ENCODE measurements at regions not wholly inside any gene's neighbourhood (a gene's known extent, or its start where the extent isn't known, plus 50 kb on each side); places are given as distances from the start of the nearest gene placed in this dataset.
"Not testable (repeated sequence)": the region's sequence is repeated elsewhere in the genome, so short reads cannot be mapped to it uniquely, and the experiment has no call there.

DNA sequence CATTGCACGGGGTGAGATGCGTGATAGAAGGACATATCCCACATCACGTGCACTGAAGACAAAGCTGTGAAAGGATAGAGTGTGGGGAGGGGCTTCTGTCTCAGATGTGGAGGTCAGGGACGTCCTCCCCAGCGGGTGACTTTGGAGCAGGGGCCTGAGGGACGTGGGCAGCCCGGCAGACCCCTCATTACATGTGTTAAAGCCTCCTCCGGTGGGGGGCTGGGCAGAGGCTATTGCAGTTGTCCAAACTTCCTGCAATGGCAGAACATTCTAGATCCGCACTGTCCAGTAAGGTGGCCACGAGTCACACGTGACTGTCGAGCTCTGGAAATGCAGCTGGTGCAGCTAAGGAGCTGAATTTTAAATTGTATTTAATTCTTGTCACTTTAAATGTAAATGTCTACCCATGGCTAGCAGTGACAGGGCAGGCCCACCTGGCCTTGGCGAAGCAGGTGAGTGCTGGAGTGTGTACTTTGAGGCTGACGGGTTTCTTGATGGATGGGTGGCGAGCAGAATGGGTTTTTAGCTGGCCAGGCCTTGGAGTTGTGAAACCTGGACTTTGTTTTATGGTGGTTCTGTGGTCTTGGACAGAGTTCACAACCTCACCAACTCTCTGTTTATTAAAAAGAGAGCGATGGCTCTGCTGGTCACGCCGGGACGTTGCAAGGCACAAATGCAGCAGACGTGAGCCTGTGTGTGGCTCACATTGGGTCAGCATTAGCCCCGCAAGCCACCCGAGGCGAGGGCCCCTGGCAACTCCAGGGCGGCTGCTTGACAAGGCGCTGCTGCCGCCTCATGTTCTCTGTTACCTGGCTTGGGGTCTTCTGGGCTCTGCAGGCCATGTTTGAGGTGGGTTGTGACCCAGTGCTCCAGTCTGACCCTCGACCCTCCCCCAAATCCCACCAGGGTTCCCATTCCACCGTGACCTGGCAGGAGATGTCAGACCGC lies 177.6 kb downstream of the NPIPB11 start:
- TF ChIP-seq, protein P1, sequence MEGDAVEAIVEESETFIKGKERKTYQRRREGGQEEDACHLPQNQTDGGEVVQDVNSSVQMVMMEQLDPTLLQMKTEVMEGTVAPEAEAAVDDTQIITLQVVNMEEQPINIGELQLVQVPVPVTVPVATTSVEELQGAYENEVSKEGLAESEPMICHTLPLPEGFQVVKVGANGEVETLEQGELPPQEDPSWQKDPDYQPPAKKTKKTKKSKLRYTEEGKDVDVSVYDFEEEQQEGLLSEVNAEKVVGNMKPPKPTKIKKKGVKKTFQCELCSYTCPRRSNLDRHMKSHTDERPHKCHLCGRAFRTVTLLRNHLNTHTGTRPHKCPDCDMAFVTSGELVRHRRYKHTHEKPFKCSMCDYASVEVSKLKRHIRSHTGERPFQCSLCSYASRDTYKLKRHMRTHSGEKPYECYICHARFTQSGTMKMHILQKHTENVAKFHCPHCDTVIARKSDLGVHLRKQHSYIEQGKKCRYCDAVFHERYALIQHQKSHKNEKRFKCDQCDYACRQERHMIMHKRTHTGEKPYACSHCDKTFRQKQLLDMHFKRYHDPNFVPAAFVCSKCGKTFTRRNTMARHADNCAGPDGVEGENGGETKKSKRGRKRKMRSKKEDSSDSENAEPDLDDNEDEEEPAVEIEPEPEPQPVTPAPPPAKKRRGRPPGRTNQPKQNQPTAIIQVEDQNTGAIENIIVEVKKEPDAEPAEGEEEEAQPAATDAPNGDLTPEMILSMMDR (IDR thresholded peaks at IDR 0.05 in 2 of 3, conservative IDR thresholded peaks at IDR 0.05 in 1 of 3; ENCODE audit: insufficient read depth in 2 of 3, low read depth in 1 of 3, low read length in 3 of 3): not testable (repeated sequence)
- TF ChIP-seq POLR2AphosphoS5 (IDR thresholded peaks at IDR 0.05; ENCODE audit: control insufficient read depth, insufficient read depth, low read depth, low read length); SUPT5H (IDR thresholded peaks at IDR 0.05); NR2C1 (IDR thresholded peaks at IDR 0.05); NR2C1 (tag; IDR thresholded peaks at IDR 0.05); ZNF224 (CRISPR knock-in tag; IDR thresholded peaks at IDR 0.05); CHCHD3 (CRISPR knock-in tag; IDR thresholded peaks at IDR 0.05); CTBP1 (IDR thresholded peaks at IDR 0.05; ENCODE audit: borderline replicate concordance); STAG1 (CRISPR knock-in tag; IDR thresholded peaks at IDR 0.05; ENCODE audit: borderline replicate concordance); CAMTA2 (CRISPR knock-in tag; conservative IDR thresholded peaks at IDR 0.05); FOXK2 (conservative IDR thresholded peaks at IDR 0.05 in 1 of 2, IDR thresholded peaks at IDR 0.05 in 1 of 2; ENCODE audit: low read depth in 2 of 2): not testable (repeated sequence)
- TF ChIP-seq, protein P2, sequence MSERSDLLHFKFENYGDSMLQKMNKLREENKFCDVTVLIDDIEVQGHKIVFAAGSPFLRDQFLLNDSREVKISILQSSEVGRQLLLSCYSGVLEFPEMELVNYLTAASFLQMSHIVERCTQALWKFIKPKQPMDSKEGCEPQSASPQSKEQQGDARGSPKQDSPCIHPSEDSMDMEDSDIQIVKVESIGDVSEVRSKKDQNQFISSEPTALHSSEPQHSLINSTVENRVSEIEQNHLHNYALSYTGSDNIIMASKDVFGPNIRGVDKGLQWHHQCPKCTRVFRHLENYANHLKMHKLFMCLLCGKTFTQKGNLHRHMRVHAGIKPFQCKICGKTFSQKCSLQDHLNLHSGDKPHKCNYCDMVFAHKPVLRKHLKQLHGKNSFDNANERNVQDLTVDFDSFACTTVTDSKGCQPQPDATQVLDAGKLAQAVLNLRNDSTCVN (CRISPR knock-in tag; IDR thresholded peaks at IDR 0.05): not testable (repeated sequence)

Data from K562 (cell line).